GM23248 (cell line): ENCODE measurements at regions not wholly inside any gene's neighbourhood (a gene's known extent, or its start where the extent isn't known, plus 50 kb on each side); places are given as distances from the start of the nearest gene placed in this dataset.

Experiments
- EZH2 ChIP-seq: fragments of 200-600 bp; sonication (generic); IDR thresholded peaks from 2 replicates; pipeline ENCODE4 v1.6.1; 2018; ENCODE audit warnings: antibody characterized with exemption, mild to moderate bottlenecking; ENCODE audit not compliant: insufficient read depth, poor library complexity, severe bottlenecking
- EZH2phosphoT487 ChIP-seq: fragments of 200-600 bp; sonication (generic); IDR thresholded peaks from 2 replicates; pipeline ENCODE4 v1.6.1; 2018; ENCODE audit warnings: antibody characterized with exemption, moderate library complexity, mild to moderate bottlenecking, low read depth; ENCODE audit not compliant: insufficient read depth

DNA sequence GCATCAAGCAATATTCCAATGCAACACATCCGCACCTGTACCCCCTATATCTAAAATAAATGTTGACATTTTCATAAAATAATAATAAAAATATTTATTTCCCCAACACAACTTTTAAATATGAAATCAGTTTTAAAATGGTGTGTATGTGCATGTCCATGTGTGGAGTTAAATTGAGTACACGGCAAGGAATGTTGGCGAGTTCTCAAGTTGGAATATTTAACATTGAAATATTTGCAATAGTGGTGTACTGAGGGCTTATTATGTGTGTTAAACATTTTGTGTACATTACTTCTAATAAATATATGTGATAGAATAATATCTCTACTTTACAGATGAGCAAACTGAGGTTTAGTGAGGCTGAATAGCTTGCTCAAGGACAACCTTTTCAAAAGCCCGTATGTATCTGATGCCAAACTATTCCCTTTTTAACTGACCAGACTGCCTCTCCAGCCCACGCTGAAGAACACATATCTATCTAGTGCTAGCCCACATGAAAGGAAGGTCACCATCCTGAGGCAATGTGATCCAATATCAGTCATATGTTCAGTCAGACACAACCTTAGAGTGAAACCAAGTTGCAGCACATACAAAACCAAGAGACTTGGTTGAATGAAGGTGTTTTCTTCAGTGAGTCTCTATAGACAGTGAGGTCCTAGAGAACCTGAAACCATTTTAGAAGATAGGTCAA is 192.2 kb upstream of the CDH11 start:
- TF ChIP-seq EZH2phosphoT487: no peak
- no peak for TF ChIP-seq EZH2
